ENCODE measurements at regions not wholly inside any gene's neighbourhood (a gene's known extent, or its start where the extent isn't known, plus 50 kb on each side); places are given as distances from the start of the nearest gene placed in this dataset.

DNA sequence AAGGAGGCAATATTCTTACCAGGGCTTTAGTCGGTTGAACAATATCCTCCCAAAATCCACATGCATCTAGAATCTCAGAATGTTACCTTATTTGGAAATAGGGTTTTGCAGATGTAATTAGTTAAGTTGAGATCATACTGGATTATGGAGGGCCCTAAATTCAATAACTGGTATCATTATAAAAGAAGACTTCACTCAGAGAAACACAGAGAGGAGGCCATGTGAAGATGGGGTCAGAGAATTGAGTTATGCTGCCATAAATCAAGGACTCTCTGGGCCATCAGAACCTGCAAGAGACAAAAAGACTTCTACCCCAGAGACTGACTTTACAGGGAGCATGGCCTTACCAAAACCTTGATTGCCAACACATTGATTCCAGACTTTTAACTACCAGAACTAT, 1611.1 kb downstream of the SLITRK5 start:
- Histone ChIP-seq H4K20me1 (ENCODE audit: insufficient read depth, poor library complexity, severe bottlenecking) (no peaks in the 10 kb centered on the region), H3K9me2 (replicated peaks; ENCODE audit: insufficient read depth) (no peaks in the 10 kb centered on the region), H3K79me2 (no peaks in the 10 kb centered on the region), H3K27me3 (no peaks in the 10 kb centered on the region), H3K36me3 (replicated peaks; ENCODE audit: insufficient read depth, low read depth) (no peaks in the 10 kb centered on the region), H2AFZ (no peak overlapping the region), H3K4me2 (no peak overlapping the region), H3K27ac (no peak overlapping the region), H3K4me3 (no peak overlapping the region), H3K4me1 (ENCODE audit: insufficient read depth) (no peaks in the 10 kb centered on the region), H3K9me3 (ENCODE audit: low read depth) (no peaks in the 10 kb centered on the region)
- WGBS (ENCODE audit: low lambda C conversion rate, missing lambda C conversion rate) = 100% methylated on average over 1 of the region's 1 CpG
- TF ChIP-seq, protein P1, sequence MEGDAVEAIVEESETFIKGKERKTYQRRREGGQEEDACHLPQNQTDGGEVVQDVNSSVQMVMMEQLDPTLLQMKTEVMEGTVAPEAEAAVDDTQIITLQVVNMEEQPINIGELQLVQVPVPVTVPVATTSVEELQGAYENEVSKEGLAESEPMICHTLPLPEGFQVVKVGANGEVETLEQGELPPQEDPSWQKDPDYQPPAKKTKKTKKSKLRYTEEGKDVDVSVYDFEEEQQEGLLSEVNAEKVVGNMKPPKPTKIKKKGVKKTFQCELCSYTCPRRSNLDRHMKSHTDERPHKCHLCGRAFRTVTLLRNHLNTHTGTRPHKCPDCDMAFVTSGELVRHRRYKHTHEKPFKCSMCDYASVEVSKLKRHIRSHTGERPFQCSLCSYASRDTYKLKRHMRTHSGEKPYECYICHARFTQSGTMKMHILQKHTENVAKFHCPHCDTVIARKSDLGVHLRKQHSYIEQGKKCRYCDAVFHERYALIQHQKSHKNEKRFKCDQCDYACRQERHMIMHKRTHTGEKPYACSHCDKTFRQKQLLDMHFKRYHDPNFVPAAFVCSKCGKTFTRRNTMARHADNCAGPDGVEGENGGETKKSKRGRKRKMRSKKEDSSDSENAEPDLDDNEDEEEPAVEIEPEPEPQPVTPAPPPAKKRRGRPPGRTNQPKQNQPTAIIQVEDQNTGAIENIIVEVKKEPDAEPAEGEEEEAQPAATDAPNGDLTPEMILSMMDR (IDR thresholded peaks at IDR 0.05; ENCODE audit: poor library complexity) = no peak
- no peak for TF ChIP-seq EZH2 (IDR thresholded peaks at IDR 0.05; ENCODE audit: borderline replicate concordance)
- no peak for TF ChIP-seq EZH2phosphoT487 (IDR thresholded peaks at IDR 0.05; ENCODE audit: low read depth, severe bottlenecking, unreplicated experiment)
- no peak for DNase-seq (ENCODE audit: low spot score)

DNA sequence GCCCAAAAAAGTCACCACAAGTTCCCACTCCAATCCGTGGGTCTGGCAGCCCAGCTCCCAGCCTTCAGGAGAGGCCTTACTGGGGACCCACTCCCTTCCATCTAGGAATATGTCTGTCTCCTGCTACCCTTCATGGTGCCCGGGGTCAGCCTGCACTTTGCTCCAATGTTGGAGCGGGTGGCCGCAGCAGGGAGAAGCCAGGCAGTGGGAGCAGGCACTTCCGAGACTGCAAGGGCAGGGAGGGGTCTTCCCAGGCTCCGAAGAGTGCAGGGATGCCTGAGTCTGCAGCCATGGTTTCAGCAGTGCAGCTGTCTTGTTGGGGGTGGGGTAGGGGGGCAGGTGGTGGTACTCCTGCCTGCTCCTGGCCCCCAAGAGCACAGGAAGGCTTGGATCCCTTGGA, 1616.2 kb downstream of the SLITRK5 start:
- no peaks in the 10 kb centered on the region for H3K27me3 ChIP-seq
- H3K4me3 ChIP-seq = no peak overlapping the region
- TF ChIP-seq, protein P1 (IDR thresholded peaks at IDR 0.05; ENCODE audit: poor library complexity) = no peak
- TF ChIP-seq EZH2 (IDR thresholded peaks at IDR 0.05; ENCODE audit: borderline replicate concordance) (no peak), EZH2phosphoT487 (IDR thresholded peaks at IDR 0.05; ENCODE audit: low read depth, severe bottlenecking, unreplicated experiment) (no peak)
- no peaks in the 10 kb centered on the region for H3K79me2 ChIP-seq
- no peaks in the 10 kb centered on the region for H3K4me1 ChIP-seq (ENCODE audit: insufficient read depth)
- 59% methylated on average over 6 of the region's 6 CpGs for WGBS (ENCODE audit: low lambda C conversion rate, missing lambda C conversion rate)
- H3K9me2 ChIP-seq (replicated peaks; ENCODE audit: insufficient read depth) = no peaks in the 10 kb centered on the region
- H3K9me3 ChIP-seq (ENCODE audit: low read depth) = no peaks in the 10 kb centered on the region
- H4K20me1 ChIP-seq (ENCODE audit: insufficient read depth, poor library complexity, severe bottlenecking) = no peaks in the 10 kb centered on the region
- H2AFZ ChIP-seq = no peak overlapping the region
- no peak overlapping the region for H3K4me2 ChIP-seq
- no peak for DNase-seq (ENCODE audit: low spot score)
- H3K27ac ChIP-seq = no peak overlapping the region
- H3K36me3 ChIP-seq (replicated peaks; ENCODE audit: insufficient read depth, low read depth) = no peaks in the 10 kb centered on the region

DNA sequence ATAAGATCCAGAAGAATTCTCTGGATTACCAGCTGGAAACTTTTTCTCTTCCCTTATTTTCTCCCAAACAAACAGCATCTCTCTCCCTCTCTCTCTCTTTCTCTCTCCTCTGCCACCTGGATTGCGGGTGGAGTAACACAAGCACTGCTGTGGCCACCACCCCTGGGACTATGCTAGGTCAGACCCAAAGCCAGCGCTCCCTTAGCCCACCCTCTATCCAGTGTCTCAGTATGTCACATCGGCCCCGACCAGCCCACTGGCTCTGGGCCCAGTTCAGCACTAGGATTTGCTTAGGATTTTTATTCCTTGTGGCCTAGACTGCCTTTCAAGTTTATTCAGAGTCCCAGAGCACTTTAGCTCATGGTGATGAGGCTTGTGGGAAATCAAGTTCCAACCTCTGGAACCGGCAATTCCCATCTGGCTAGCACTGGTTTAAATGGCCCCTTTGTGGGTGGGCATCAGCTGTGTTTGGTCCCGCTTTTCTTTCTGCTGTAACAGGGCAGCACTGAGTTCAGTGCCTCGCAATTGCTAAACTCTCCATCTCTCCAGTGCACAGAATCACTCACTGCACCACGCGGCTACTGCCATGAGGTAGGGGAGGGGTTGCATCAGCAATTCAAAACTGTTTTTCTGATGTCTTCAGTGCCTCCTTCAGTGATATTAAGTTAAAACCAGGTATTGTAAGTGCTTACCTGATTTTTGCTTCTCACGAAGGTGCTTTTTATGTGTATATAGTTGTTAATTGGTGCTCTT, 1623.1 kb downstream of the SLITRK5 start:
- Histone ChIP-seq H3K4me3 (no peak overlapping the region), H3K4me1 (ENCODE audit: insufficient read depth) (no peaks in the 10 kb centered on the region), H3K4me2 (no peak overlapping the region), H3K9me3 (ENCODE audit: low read depth) (no peaks in the 10 kb centered on the region), H3K27ac (no peak overlapping the region), H2AFZ (no peak overlapping the region), H3K9me2 (replicated peaks; ENCODE audit: insufficient read depth) (no peaks in the 10 kb centered on the region), H4K20me1 (ENCODE audit: insufficient read depth, poor library complexity, severe bottlenecking) (no peaks in the 10 kb centered on the region), H3K36me3 (replicated peaks; ENCODE audit: insufficient read depth, low read depth) (no peaks in the 10 kb centered on the region), H3K27me3 (no peaks in the 10 kb centered on the region), H3K79me2 (no peaks in the 10 kb centered on the region)
- DNase-seq (ENCODE audit: low spot score) = no peak
- WGBS (ENCODE audit: low lambda C conversion rate, missing lambda C conversion rate) = 78% methylated on average over 10 of the region's 10 CpGs
- TF ChIP-seq, protein P1 (IDR thresholded peaks at IDR 0.05; ENCODE audit: poor library complexity) = no peak
- TF ChIP-seq EZH2 (IDR thresholded peaks at IDR 0.05; ENCODE audit: borderline replicate concordance) (no peak), EZH2phosphoT487 (IDR thresholded peaks at IDR 0.05; ENCODE audit: low read depth, severe bottlenecking, unreplicated experiment) (no peak)
